Right lobe of liver (tissue), 4 donors: ENCODE measurements at regions not wholly inside any gene's neighbourhood (a gene's known extent, or its start where the extent isn't known, plus 50 kb on each side); places are given as distances from the start of the nearest gene placed in this dataset.

Experiments
- CTCF ChIP-seq, 4 donors: fragments of 200-600 bp in 3 of 4; fragments of 450-650 bp in 1 of 4; IDR thresholded peaks; one replicate each; pipeline versions ENCODE4 v1.5.1 to v1.8.0; 2016 to 2022; ENCODE audit warnings: antibody characterized with exemption in 4 of 4, mild to moderate bottlenecking in 2 of 4
- POLR2A ChIP-seq: fragments of 450-650 bp; IDR thresholded peaks from one replicate; pipeline ENCODE4 v1.6.1; 2017; ENCODE audit warnings: antibody characterized with exemption, mild to moderate bottlenecking
- donor health status: DM: no; HTN: no; CAD: no.
- donor health status: DM: no; HTN: no; CAD: no.
- donor health status: DM: no; HTN: yes; CAD: no.

DNA sequence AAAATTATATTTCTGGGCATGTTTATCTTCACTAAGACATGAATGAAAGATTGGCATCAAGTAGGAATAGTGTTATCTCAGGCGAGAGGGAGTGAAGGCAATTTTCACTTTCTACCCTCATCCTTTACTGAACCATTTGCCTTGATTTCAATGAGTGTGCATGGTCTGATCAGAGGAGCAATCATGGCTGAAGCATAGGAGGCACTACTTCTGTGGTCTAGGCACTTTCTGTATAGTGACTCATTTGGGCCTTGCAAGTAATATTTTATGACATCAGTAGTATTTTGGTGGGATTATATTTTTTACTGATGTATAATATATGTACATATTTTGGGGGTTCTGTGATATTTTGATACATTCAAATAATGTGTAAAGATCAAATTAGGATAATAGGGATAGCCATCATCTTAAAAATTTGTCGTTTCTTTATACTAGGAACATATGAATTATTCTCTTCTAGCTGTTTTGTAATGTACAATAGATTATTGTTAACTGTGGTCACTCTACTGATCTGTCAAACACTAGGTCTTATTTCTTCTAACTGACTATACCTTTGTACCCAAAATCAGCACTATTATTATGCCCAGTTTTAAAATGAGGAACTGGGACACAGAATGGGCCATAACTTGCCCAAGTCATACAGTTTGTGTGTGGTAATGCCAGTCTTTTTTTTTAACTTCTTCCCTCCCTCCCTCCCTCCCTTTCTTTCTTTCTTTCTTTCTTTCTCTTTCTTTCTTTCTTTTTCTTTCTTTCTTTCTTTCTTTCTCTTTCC is 101.9 kb downstream of the RAB11FIP2 start:
- TF ChIP-seq CTCF (IDR thresholded peaks at IDR 0.05) (no peak), POLR2A (no peak)
